SK-MEL-5 (cell line): ENCODE measurements at regions not wholly inside any gene's neighbourhood (a gene's known extent, or its start where the extent isn't known, plus 50 kb on each side); places are given as distances from the start of the nearest gene placed in this dataset.
"Not testable (repeated sequence)": the region's sequence is repeated elsewhere in the genome, so short reads cannot be mapped to it uniquely, and the experiment has no call there.

ENCODE experiments used
- DNase-seq: peaks from one replicate; pipeline ENCODE4 v3.0.0-alpha.2; 2016; ENCODE audit warnings: low read depth, low spot score
- in situ Hi-C: cut with HindIII; loops from 2 replicates; pipeline ENCODE4 v1.10.0; 2016; ENCODE audit warnings: low sequenced_read_pairs, high pct_unique_total_duplicates, low pct_unique_long_range_greater_than_20kb

GRCh38 chr17:63290351-63290750, 155.8 kb downstream of the CYB561 start:
- in situ Hi-C loops = no loop called here
- DNase-seq = no peak

- in situ Hi-C loops = no loop called here
- no peak for DNase-seq
Measured at GRCh38 chr17:63290784-63291183, 155.3 kb downstream of the CYB561 start.

- in situ Hi-C loops = no loop called here
- no peak for DNase-seq
Measured at GRCh38 chr17:63291258-63291657, 154.8 kb downstream of the CYB561 start.

- in situ Hi-C loops = no loop called here
- no peak for DNase-seq
Measured at GRCh38 chr17:63292421-63292820, 153.7 kb downstream of the CYB561 start.

GRCh38 chr17:63293323-63294075, 152.6 kb downstream of the CYB561 start:
- peak; percentile 19 for DNase-seq
- in situ Hi-C loops = no loop called here

GRCh38 chr17:63294776-63295175, 151.3 kb downstream of the CYB561 start:
- in situ Hi-C loops = no loop called here
- peak; percentile 18 for DNase-seq

GRCh38 chr17:63295288-63295687, 150.8 kb downstream of the CYB561 start:
- in situ Hi-C loops = no loop called here
- DNase-seq = peak; percentile 61

- no peak for DNase-seq
Measured at GRCh38 chr17:63295839-63296590, 150.1 kb downstream of the CYB561 start.

GRCh38 chr17:63298916-63299315, 147.2 kb downstream of the CYB561 start:
- in situ Hi-C loops, DNase-seq: not testable (repeated sequence)

More at GRCh38 chr17:63295839-63296590, 150.1 kb downstream of the CYB561 start:
- in situ Hi-C loops = no loop called here

GRCh38 chr17:63304704-63305261, 141.3 kb downstream of the CYB561 start:
- in situ Hi-C loops = no loop called here
- DNase-seq = no peak

GRCh38 chr17:63305857-63306256, 140.2 kb downstream of the CYB561 start:
- DNase-seq = no peak
- in situ Hi-C loops = no loop called here

- DNase-seq = no peak
- in situ Hi-C loops = no loop called here
Measured at GRCh38 chr17:63306855-63307254, 139.3 kb downstream of the CYB561 start.

GRCh38 chr17:63308272-63308671, 137.8 kb downstream of the CYB561 start:
- in situ Hi-C loops = no loop called here
- DNase-seq = no peak

- DNase-seq = no peak
- in situ Hi-C loops = no loop called here
Measured at GRCh38 chr17:63309021-63309420, 137.1 kb downstream of the CYB561 start.

- in situ Hi-C loops = no loop called here
- DNase-seq = no peak
Measured at GRCh38 chr17:63311416-63311937, 134.6 kb downstream of the CYB561 start.

GRCh38 chr17:63314761-63315160, 131.3 kb downstream of the CYB561 start:
- DNase-seq = no peak
- in situ Hi-C loops = no loop called here

- no peak for DNase-seq
- in situ Hi-C loops = no loop called here
Measured at GRCh38 chr17:63316100-63316499, 130.0 kb downstream of the CYB561 start.

GRCh38 chr17:63317166-63317840, 128.8 kb downstream of the CYB561 start:
- no peak for DNase-seq
- in situ Hi-C loops = no loop called here
